Endometrium (tissue), 2 donors: ENCODE measurements at regions not wholly inside any gene's neighbourhood (a gene's known extent, or its start where the extent isn't known, plus 50 kb on each side); places are given as distances from the start of the nearest gene placed in this dataset.
"Not testable (repeated sequence)": the region's sequence is repeated elsewhere in the genome, so short reads cannot be mapped to it uniquely, and the experiment has no call there.

ENCODE experiments used
- FAIRE-seq: peaks from 2 replicates; lab custom pipeline; 2012; peaks lifted over from hg19 to GRCh38; lab: Jason Lieb, UNC
- donor health status: control.
- donor health status: control.

DNA sequence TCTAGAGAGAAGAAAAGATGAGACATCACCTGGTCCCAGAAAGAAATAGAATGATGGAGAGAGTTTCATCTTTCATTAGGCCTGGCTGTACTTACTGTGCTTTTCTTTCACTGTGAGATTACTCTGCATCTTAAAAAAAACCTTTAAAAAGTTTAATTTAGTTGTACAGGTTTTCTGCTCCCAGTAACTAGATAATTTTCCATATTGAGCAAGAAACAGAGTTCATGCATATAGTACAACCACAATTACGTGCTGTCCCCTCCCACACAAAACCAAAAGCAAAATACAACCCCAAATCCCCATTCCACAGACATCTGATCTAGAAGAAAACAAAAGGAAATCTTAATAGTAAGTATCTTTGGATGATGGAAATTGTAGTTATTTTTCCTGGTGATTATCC lies 371.2 kb downstream of the SH2D1A start:
- no peak for FAIRE-seq

DNA sequence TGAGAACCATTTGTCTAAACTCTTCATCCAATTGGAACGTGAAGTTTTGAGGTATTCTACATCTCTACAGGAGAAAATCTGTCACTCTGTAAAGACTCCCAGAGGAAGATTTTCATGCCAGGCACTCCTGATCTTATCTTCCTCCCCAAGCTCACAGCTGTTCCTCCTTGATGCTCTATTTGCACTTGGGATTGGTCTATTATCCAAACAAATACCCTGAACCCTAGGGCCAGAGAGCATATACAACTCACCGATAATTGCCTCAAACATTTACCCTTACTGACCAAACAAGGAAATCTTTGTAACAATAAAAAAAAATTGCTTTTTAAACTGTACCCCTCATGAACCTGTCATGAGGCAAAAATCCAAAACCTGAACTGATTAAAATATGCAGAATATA lies 372.7 kb downstream of the SH2D1A start:
- FAIRE-seq, result no peak

DNA sequence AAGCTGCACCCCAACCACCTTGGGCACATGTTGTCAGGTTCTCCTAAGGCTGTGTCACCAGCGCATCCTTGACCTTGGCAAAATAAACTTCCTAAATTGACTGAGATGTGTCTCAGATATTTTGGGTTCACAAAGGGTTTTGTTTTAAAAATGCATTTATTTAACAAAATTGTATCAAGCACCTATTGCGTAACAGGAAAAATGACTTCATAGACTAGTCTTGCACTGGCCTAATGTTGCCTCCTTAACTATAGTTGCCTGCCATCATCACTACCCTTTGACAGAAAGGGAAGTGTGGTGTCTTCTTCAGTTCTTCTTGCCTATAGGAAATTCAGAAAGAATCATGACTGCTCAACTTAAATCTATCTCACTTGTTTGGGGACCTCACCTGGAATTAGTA lies 374.2 kb downstream of the SH2D1A start:
- no peak for FAIRE-seq

DNA sequence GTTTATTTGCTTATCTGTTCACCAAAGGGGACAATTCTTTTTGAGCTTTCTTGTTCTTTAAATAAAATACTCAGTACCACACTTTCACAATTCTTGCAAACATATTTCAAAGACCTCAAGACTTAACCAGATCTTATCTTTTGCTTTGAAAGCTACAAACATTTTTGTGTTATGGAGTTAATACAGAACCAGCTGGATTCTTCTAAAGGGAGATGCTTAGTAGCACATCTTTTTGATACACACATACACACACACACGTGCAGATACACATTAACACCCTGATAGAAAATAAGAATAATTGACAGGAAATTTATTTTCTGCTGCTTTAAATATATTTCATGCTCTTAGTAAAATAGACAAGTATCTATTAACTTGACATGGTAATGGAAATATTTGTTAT lies 379.1 kb downstream of the SH2D1A start:
- FAIRE-seq, result no peak

DNA sequence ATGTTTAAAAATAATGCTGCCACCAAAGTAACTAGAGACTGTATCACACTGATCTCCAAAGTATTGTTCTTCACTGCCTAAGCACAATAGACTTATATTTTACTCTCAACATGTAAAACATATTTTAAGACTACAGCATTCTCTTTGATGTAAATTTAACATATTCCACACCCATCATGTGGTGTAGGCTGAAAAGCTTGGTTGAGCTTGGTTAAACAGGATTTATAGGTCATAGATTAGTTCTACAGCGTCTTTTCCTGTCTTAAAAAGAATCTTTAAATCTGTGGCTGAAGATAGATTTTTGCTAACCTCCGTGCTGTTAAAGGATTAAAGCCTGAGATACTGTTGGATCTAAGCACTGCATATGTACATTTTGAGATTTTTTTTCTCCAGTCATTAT lies 379.9 kb downstream of the SH2D1A start:
- FAIRE-seq, result no peak

DNA sequence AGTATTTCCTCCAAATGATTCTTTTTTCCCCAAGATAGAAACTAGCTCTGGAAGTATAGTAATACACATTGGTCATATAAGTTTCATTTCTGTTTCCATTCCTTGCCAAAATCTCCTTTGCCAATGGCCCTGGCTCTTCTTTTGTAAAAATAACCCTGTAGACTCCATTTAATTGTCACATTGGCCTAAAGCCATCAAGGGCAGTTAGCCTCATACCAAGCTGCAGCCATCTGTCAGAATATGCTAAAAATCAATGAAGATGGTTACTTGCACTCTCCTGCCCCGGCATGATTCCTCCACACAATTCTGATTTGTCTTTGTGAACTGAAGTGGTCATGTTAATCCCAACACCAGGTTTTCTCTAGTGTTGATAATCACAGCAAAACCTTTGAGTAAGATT lies 380.5 kb downstream of the SH2D1A start:
- no peak for FAIRE-seq

DNA sequence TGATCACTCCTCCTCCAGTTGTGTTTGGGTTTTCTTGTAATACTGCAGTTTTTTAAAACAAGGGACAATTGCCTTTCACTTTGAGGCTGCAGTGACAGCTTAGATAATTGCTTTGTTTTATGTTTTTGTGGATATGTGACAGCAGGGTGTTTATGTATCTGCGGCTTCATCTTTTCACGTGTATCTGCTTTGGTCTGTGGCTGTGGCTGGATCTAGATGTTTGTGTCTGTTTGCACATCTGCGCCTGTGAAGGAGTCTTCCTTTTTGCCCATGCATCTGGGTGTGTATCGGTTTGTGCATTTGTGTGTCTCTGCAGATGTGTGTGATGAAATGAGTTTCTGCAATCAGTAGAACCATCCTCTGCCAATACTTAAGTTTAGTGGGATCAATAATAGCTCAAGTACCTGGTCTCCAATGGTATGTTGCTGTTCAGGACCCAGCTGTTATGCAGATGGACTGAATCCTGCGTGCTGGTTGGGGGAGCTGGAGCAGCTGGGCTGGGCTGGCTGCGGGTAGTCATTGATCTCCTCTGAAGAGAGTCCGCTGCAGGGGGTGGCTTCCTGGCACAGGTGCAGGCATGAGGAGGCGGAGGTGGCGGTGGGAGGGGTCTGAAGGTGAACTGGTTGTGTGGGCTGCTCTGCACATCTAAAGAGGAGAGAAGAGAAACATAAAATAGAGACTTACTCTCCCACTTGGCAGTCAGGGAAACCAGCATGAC lies 390.3 kb downstream of the SH2D1A start:
- no peak for FAIRE-seq

DNA sequence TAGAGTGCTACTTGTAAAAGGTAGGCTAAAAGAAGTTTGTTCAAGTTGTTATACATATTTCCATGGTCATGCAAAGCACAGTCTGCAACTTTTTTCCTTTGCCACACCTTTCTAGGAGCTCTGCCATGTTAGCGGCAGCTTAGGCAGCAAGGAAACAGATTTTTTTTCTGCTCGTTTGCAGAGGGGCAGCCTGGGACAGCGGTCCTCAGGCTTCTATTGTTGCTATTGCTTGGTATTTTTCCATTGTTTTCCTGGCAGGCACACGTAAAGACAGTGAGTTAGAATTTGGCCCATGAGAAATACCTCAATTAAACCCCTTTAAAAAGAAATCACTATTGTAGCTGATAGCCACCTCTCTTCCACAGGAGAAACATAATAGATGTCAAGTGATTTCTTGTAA lies 391.4 kb downstream of the SH2D1A start:
- FAIRE-seq, result no peak

DNA sequence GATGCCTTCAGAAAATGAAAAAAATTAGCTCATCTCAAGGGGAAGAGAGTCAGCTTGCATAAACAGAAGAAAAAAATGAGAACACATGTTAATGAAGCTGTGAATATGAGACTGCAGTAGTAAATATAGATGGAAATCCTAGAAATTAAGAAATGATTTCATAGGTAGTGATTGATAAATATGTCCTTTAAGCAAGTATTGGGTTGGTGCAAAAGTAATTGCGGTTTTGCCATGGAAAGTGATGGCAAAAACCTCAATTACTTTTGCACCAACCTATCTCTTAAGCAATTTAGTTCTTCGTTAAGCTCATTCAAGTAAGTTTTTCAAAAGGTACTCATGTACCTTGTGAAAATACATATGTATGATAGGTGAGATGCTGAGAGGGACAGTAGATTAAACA lies 400.9 kb downstream of the SH2D1A start:
- FAIRE-seq, result no peak

DNA sequence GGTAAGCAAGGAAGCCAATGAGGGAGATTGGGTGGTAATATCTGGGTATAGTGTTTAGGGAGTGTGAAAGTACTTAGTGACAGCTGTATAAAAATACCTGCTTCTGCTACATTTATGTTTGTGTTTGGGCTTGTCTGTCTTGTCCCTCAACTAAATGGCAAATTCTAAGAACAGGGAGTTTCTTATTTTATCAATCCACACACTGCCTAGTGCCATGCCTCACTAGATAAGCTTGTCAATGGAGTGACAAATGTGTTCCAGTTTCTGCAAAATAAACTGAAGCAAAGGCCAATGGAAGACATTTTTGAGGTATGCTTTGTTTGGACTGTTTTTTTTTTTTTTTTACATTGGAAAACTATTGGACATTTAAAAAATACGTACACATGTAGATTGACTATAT lies 418.0 kb downstream of the SH2D1A start:
- FAIRE-seq, result no peak

DNA sequence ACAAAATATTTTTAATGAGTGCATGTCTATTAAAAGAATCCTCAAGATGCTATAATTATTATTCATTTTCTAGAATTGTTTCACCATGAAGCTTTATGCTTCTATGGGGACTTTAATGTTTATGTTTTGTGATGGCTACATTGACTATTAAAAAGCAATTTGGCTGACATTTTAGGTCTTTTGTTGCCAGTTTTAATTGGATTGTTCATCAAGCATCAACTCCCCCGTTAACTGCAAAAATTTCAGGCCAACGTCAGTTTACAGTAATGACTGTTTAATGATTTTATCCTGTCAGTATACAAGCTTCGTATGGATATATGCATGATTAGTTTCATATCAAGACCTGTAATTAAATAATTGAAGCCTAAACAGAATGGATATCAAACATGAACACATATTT lies 422.8 kb downstream of the SH2D1A start:
- no peak for FAIRE-seq

DNA sequence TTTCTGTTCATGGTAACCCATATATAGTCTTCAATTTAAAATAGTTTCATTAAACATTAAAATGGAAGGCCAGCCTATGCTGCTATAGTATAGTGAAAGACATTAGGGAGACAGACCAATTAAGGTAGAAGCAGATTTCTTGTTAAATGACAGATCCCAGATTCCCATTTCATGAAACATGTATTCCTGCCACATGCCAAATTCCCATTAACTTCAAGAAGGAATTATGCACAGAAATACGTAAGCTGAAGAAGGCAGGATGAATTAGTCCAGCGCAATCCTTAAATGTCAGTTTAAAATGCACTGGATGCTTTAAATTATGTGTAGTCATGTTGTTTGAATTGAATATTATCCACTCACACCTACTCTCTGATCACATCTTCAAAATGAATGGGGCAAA lies 424.9 kb downstream of the SH2D1A start:
- no peak for FAIRE-seq

DNA sequence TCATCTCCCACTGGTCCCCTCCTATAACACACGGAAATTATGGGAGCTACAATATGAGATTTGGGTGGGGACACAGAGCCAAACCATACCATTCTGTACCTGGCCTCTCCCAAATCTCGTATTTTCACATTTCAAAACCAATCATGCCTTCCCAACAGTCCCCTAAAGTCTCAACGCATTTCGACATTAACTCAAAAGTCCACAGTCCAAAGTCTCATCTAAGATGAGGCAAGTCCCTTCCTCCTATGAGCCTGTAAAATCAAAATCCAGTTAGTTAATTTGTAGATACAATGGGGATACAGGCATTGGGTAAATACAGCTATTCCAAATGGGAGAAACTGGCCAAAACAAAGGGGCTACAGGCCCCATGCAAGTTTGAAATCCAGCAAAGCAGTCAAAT lies 441.9 kb downstream of the SH2D1A start:
- FAIRE-seq, result not testable (repeated sequence)

DNA sequence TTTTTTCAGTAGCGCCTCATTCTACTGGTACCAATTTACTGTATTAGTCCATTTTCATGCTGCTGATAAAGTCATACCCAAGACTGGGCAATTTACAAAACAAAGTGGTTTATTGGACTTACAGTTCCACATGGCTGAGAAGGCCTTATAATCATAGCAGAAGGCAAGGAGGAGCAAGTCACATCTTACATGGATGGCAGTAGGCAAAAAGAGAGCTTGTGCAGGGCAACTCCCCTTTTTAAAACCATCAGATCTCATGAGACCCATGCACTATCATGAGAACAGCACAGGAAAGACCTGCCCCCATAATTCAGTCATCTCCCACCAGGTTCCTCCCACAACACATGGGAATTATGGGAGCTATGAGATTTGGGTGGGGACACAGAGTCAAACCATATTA lies 443.5 kb downstream of the SH2D1A start:
- FAIRE-seq, result not testable (repeated sequence)

DNA sequence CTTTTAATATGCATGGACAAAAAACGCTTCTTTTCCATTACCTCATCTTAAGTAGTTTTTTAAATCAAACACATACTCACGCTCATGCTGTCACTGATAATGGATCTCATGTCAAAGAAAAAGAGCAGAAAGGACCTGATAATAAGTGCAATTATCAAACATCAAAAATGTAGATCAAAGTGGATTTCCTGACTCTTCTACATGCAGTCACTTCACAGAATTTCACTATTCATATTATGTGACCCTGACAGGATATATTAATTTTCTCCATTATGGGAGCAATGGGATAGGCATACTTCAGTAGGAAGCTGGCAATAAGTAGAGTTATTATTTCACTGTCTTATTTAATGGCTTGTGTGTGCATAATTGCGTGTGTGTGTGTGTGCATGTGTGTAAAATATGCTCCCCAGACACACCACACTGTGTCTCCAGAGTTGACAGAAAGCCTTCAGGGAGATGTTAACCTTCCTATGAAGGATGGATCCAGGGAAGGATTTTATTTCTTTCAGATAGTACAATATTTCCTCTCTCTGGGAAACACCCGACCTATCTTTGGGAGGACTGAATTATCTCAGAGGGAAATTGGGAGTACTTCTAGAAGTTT lies 445.2 kb downstream of the SH2D1A start:
- FAIRE-seq, result no peak

DNA sequence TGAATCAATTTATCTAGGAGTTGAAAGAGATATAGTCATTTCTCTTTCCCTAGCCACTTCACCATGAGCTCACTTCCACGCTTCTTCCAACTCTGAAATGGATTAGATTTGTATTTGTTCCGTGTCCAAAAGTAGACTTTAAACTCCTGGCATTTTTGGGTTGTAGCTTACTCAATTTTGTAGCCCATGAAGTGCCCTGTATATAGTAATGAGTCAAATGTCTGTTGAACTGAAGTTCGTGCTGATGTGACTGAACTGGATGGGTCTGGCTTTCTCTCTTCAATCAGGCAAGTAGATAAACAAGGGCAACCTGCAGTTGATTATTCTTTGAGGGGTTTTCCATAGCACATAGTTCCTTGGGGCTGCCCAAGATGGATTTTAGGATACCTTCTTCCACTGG lies 450.6 kb downstream of the SH2D1A start:
- no peak for FAIRE-seq

DNA sequence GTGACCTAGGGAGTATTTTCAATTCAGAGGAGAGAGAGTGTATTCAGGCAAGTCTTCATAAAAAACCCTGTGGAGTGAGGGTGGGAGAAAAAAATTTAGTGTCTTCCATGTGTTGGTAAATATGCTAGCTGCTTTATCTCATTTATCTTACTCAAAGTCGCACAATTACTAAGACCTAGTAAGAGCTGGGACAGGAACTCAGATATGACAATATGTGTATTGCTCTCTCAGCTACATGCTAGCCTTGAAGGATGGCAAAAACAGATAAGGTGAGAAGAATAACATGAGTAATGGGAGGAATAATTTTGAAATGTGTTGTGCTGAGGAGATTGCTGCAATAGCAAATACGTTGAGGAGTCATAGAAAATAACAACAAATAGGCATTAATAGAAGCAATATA lies 458.6 kb downstream of the SH2D1A start:
- FAIRE-seq, result no peak

DNA sequence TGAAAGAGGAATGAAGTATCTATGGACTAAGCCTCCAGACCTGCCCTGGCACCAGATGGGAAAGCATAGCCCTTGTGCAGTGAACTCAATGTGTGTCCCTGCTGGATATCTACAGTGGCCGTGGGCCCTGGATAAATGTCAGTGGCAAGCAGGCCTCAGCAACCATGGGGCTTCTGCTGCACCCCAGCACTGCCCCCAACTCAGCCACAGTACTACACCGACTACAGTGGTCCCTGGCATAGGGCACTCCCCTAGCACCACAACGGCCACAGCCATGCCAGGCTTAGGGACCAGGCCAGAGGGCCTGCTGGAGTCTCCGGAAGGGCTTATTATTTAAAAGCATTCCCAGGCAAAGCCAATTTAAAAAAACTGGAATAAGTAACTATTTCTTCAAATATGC lies 459.1 kb downstream of the SH2D1A start:
- no peak for FAIRE-seq

DNA sequence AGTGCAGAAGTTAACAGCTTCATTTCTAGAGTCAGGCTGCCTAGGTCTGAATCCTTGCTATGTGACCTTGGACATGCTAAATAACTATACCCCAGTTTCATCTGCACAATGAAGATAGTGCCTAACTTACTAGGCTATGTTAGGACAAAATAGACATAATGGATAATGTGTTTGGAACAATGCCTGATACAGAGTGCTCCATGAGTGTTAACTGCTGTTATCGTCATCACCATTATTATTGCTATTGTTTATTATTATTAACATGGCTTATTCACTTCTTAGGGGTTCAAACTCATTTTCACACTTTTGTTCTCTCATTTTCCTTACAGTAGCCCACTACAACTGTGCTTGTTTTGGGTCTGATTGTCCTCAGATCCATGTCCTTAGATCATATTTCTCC lies 467.7 kb downstream of the SH2D1A start:
- FAIRE-seq, result no peak

DNA sequence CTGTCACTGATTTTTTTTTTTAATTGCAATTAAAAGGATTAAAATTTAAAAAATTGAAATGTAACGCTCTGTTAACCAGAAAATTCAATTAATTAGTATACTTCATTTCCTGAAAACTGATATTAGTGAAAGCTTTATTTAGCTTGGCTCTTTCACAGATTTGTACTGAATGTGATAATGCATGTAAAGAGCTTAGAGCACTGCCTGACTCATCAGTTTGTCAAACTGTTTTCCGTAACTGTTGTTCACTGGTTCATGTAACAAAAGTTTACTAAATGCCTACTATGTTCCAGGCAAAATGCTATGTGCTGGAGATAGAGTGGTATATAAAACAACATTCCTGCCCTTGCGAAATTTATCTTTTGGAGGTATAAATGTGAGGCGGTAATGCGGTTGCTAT lies 471.7 kb downstream of the SH2D1A start:
- no peak for FAIRE-seq

DNA sequence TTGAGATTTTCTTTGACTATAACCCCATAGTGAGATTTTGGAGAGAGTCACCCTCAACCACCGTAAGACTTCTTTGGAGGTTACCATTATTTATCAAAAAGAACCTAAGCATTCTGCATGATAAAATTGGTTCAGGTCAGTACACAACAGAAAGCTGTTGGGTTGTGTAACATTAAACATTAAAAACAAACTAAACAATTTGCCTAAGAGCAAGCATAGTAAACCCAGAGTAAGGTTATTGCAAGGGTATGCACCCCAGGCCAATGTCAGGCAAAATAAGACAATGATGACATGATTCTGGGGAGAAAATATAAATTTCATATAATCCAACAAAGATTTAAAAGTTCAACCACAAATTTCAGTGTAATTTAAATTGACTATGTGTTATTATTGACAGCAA lies 472.4 kb downstream of the SH2D1A start:
- FAIRE-seq, result no peak

DNA sequence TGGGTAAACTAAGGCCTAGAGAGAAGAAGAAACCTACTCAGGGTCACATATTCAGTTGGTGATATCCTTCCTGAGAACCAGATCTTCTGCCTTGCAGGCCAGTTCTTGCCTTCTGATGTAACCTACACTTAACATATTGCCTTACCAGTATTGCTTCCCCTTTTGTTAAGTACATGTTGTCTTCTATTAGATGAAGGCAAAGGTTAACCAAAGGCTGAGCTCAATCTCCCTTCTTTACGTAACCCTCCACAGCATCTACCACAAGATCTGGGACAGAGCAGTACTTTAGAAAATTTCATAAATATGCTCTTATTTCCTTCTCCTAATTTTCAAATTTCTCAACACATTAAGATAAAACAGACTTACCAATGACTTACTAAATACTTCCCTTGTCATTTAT lies 474.4 kb downstream of the SH2D1A start:
- FAIRE-seq, result no peak

DNA sequence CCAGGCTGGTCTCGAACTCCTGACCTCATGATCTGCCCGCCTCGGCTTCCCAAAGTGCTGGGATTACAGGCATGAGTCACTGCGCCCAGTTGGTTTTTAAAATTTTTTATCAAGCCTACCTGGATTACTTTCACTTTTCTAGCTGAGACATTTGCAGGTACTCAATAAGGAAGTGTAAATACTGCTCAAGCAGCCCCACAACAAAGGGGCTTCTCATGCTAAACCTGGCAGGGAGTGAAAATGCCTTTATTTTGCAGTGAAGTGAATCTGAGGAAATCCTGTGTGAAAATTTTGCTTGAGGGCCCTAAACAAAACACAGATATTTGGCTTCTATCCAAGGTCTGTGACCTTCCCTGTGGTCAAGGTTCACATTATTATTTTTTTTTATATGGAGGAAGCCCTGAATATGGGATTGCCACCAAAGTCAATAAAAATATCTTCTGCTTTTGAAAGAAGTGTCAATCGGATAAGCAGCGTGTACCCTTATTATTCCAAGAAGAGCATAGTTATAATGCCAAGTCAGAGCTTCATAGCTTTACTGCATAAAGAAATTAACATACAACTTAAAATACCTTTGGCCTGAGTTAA lies 481.0 kb downstream of the SH2D1A start:
- FAIRE-seq, result no peak

DNA sequence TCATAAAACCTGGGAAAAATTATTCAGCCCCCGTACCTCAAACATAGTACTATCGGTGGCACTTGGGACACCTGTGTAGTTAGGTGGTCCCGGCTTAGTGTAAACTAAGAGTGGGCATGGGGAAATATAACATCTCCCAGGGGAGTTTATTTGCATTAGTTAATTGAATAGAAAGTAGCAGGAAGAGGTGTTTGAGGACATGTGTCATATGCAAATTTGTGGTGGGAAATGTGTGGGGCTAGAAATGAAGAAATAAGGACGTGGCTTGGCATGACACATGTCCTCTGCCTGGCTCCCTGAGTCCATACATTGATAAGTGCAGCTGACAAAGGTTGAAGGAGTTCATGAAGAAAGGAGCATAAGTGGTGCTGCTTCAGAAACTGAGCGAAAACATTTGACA lies 483.6 kb downstream of the SH2D1A start:
- no peak for FAIRE-seq
